ENCODE measurements at regions not wholly inside any gene's neighbourhood (a gene's known extent, or its start where the extent isn't known, plus 50 kb on each side); places are given as distances from the start of the nearest gene placed in this dataset.

DNA sequence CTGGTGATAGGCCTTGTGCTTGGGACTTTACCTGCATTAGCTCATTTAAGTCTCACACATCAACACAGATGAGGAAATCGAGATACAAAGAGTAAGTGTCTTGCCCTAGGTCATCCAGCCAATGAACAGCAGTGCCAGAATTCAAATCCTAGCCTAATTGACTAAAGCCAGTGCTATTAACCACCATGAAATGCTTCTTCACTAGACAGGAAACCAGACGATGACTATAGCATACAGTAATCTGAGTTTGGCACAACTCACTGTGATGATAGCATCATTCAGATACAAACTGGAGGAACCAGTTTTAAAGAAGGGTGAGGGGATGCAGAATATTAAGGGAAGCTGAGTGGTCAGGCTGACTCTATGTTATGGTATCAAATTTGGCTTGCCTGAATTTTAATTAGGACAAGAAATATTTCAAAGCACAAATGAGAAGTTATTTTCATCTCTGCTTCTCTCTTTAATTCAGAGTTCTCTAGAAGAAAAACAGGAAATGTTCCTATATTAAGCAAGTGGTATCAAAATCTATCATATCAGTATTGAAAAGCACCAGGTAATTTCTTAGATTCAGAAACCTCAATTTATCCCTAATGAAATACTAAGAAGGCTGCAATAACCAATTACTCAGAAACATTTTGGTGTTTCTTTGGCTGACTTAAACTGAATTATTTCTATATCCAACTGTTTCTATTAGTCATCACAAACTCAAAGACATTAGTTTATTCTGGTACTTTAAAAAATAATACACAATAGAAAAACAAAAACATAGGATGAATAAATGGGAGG, 147.0 kb upstream of the RASA1 start:
- Histone ChIP-seq H3K4me3 (no peak overlapping the region), H3K4me1 (no peaks in the 10 kb centered on the region), H3K9me3 (no peaks in the 10 kb centered on the region), H3K36me3 (ENCODE audit: insufficient read depth in 1 of 2, low read depth in 1 of 2) (no peaks in the 10 kb centered on the region), H3K27me3 (ENCODE audit: insufficient read depth in 3 of 3, low read length in 2 of 3) (no peaks in the 10 kb centered on the region), H3K27ac (no peak overlapping the region)
- TF ChIP-seq, protein P1, sequence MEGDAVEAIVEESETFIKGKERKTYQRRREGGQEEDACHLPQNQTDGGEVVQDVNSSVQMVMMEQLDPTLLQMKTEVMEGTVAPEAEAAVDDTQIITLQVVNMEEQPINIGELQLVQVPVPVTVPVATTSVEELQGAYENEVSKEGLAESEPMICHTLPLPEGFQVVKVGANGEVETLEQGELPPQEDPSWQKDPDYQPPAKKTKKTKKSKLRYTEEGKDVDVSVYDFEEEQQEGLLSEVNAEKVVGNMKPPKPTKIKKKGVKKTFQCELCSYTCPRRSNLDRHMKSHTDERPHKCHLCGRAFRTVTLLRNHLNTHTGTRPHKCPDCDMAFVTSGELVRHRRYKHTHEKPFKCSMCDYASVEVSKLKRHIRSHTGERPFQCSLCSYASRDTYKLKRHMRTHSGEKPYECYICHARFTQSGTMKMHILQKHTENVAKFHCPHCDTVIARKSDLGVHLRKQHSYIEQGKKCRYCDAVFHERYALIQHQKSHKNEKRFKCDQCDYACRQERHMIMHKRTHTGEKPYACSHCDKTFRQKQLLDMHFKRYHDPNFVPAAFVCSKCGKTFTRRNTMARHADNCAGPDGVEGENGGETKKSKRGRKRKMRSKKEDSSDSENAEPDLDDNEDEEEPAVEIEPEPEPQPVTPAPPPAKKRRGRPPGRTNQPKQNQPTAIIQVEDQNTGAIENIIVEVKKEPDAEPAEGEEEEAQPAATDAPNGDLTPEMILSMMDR (IDR thresholded peaks at IDR 0.05) = no peak
- DNase-seq = no peak
- peak in 1 of 4 donors; percentile 42 for ATAC-seq
- 10 to 24% (median 15%) methylated on average over 2 of the region's 2 CpGs for WGBS, 3 donors
- intact Hi-C loops (cut with DNase I) = no loop called here

DNA sequence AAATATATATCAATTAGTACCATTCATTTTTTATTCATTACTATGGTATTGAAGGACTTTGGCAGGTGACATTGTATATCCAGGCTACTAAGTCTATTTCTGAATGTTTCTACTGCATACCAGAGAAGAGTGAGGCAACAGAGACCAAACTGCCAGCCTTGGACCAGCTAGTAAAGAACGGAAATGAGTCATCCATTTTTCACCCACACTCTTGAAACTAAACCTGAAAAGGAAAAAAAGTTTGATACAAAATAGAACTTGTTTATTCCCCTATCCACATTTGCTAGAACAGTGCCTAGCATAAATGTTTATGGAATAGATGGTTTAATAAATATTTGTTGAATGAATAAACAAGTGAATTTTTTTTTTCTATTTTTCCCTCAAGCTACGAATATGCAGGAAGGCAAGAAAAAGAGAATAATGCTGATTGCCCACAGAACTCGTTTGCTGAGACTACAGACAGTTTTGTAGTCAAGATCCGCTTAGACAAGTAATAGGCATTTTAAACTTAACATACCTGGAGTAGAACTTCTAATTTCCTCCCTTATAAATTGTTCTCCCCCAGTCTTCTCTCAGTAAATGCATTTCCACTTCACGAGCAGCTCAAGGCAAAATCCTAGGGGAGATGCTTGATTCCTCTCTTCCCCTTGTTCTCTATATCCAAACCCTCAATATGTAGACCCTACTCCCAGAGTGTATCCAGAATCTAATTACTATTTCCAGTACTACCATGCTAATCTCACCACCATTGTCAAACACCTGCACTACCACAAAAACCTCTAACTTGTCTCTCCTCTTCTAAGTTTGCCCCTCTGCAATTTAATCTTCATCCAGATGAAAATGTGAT, 146.2 kb upstream of the RASA1 start:
- no peaks in the 10 kb centered on the region for H3K4me1 ChIP-seq
- no peak for DNase-seq
- no peaks in the 10 kb centered on the region for H3K27me3 ChIP-seq (ENCODE audit: insufficient read depth in 3 of 3, low read length in 2 of 3)
- no peaks in the 10 kb centered on the region for H3K36me3 ChIP-seq (ENCODE audit: insufficient read depth in 1 of 2, low read depth in 1 of 2)
- peak in 3 of 4 donors; percentile 41 to 56 (median 50) for ATAC-seq
- no peaks in the 10 kb centered on the region for H3K9me3 ChIP-seq
- no peak overlapping the region for H3K27ac ChIP-seq
- WGBS, 3 donors = 42 to 61% (median 49%) methylated on average over 5 of the region's 5 CpGs
- intact Hi-C loops (cut with DNase I) = no loop called here
- TF ChIP-seq, protein P1 (IDR thresholded peaks at IDR 0.05) = no peak
- no peak overlapping the region for H3K4me3 ChIP-seq

DNA sequence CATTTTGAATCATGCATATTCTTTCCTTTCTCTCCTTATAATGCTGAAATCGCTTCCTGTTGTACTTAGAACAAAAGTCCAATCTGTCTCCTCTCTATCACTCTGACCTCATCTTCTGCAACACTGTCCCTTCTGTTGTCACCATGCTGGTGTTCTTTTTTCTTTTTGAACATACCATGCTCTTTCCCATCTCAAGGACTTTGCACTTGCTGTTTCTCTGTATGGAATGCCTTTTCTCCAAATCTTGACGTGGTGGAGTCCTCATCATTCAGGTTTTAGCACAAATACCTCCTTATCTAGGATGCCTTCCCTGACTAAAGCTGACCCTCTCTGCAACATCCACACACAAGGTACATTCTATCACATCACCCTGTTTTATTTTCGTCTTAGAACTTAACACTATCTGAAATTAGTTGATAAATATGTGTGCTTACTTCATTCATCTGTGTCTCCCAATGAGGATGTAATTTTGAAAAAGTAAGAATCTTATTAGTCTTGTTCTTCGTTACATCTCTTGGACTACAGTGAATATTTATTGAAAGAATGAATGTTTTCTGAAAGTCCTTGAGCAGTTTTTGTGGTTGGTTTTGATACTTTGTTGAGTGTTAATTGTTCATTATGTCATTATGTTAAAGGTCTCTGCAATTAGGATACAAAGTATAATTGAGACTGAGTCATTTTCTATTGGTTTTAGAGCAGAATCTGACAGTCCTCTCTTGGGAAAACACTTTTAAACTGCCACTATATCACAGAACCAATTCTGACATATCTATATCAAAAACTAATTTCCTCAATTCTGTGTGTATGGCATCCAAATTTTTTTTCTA, 145.3 kb upstream of the RASA1 start:
- TF ChIP-seq, protein P1 (IDR thresholded peaks at IDR 0.05) = no peak
- intact Hi-C loops (cut with DNase I) = no loop called here
- 87 to 91% (median 89%) methylated on average over 4 of the region's 4 CpGs for WGBS, 3 donors
- Histone ChIP-seq H3K27ac (no peak overlapping the region), H3K36me3 (ENCODE audit: insufficient read depth in 1 of 2, low read depth in 1 of 2) (no peaks in the 10 kb centered on the region), H3K4me3 (no peak overlapping the region), H3K9me3 (no peaks in the 10 kb centered on the region), H3K4me1 (no peaks in the 10 kb centered on the region), H3K27me3 (ENCODE audit: insufficient read depth in 3 of 3, low read length in 2 of 3) (no peaks in the 10 kb centered on the region)
- ATAC-seq = no peak
- DNase-seq = no peak

DNA sequence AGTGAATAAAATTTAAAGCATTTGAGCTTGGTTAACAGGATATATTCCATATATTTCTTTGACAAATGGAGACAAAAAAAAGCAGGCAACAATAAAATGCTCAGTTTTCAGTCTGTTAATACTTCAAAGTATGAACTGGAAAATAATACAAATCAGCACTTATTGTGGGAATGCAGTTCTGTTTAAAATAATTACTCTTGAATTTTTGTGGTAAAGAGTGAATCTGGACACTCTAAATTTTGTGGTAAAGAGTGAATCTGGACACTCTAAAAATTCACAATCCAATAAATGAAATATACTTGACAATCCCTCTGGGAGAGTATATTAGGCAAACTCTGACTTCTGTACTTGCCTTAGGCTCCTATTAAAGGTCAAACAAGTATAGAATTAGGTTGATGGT, 141.9 kb upstream of the RASA1 start:
- ATAC-seq (no peak), DNase-seq (no peak)
- intact Hi-C loops (cut with DNase I) = no loop called here
- Histone ChIP-seq H3K9me3 (no peaks in the 10 kb centered on the region), H3K4me1 (no peaks in the 10 kb centered on the region), H3K27me3 (ENCODE audit: insufficient read depth in 3 of 3, low read length in 2 of 3) (no peaks in the 10 kb centered on the region), H3K27ac (no peak overlapping the region), H3K4me3 (no peak overlapping the region), H3K36me3 (ENCODE audit: insufficient read depth in 1 of 2, low read depth in 1 of 2) (no peaks in the 10 kb centered on the region)
- TF ChIP-seq, protein P1 (IDR thresholded peaks at IDR 0.05) = no peak
